AML-193 (cell line): ENCODE measurements at regions not wholly inside any gene's neighbourhood (a gene's known extent, or its start where the extent isn't known, plus 50 kb on each side); places are given as distances from the start of the nearest gene placed in this dataset.

Experiments
- DNase-seq, 2 experiments: peaks; one replicate each; lab custom pipeline; 2025; lab: John Stamatoyannopoulos, UW

DNA sequence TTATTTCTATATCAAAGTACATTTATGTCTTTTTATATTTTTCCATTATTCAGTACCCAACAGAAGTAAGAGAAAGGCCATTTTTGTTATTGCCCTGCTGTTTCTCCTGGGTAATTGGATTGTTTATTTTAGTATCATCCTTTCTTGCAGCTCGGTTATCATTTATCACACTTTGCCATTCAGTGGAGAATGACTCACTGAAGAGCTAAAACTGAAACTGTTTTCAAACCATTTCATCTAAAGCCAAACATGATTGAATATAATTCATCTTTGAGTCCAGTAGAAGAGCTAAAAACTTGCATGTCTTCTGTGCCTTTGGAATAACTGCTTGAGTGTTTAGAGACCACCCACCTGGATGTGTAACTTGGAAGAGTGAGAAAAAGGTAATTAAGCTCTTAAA is 139.5 kb upstream of the PRDM9 start:
- no peak for DNase-seq

DNA sequence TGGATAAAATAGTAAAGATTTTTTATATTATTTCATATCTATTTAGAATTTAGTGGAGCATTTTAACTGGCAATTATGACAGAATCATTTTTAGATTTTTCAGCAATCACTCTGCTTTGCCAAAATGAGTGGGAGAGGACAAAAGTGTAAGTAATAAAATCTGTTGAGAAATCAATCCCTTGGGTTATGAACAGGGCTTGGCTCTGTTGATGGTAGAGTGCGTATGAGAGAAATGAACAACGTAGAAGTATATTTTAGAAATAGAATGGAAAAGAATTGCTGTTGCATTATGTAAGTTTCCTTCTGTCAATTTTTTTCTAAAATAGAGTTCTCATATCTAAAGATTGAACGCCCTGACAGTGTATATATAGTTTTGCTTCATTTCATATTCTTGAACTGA is 154.1 kb upstream of the PRDM9 start:
- no peak for DNase-seq

DNA sequence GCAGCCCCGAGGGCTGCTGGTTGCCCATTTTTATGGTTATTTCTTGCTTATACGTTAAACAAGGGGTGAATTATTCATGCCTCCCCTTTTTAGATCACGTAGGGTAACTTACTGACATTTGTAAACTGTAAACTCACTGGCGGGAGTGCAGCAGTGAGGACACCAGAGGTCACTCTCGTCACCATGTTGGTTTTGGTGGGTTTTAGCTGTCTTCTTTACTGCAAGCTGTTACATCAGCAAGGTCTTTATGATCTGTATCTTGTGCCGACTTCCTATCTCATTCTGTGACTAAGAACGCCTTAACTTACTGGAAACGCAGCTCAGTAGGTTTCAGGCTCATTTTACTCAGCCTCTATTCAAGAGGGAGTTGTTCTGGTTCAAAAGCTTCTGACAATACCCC is 155.0 kb upstream of the PRDM9 start:
- no peak for DNase-seq

DNA sequence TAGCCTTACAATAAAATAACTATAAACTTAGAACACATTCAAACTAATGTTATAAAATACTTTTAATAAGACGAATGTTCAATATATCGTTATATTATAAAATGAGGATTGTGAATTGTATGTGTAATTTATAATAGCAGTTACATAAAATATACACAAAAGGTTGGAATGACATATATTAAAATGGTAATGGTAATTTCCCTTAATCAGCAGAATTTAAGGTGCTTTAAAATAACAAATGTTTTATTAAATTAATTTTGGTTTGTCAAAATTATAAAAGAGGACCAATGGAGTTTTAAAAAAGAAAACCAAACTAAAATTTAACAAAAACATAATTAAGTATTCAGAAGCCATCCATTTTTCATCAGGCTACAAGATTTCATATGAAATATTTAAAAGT is 164.3 kb upstream of the PRDM9 start:
- no peak for DNase-seq

DNA sequence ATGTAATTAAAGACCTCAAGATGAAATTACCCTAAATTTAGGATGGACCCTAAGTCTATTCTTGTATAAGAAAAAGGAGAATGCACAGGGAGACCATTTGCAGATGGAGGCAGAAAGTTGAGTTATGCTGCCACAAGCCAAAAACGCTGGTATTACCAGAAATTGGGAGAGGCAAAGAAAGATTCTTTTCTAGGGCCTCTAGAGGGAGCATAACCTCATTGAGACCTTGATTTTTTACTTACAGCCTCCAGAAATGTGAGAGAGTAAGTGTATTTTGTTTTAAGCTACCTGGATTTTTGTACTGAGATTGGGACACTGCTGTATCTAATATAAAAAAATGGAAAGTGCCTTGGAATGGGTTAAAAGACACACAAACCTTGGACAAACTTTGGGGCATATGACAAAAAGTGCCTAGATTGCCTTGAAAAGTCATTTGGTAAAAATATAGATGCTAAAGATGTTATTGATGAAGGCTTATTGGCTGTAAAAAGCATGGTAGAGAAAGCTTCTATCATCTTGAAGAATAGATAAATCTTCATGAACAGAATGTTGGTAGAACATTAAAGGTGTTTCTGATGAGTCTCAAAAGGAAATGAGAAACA is 174.7 kb upstream of the PRDM9 start:
- DNase-seq = peak in 1 of 2 experiments; percentile 17

DNA sequence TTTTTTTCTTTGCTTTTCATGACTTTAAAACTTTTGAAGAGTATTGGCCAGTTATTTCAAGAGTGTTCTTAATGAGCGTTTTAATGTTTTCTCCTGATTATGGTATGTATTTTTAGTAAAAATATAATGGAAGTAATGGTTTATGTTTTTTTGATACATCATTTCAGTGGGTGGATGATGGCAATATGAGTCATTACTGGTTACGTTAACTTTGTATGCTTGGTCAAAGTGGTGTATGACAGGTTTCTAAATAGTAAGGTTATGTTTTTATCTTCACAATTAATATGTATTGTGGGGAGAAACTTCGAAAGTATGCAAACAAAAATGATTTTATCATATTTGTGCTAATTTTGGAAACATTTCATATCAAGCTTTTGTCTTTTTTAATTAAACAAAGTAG is 176.7 kb upstream of the PRDM9 start:
- no peak for DNase-seq

DNA sequence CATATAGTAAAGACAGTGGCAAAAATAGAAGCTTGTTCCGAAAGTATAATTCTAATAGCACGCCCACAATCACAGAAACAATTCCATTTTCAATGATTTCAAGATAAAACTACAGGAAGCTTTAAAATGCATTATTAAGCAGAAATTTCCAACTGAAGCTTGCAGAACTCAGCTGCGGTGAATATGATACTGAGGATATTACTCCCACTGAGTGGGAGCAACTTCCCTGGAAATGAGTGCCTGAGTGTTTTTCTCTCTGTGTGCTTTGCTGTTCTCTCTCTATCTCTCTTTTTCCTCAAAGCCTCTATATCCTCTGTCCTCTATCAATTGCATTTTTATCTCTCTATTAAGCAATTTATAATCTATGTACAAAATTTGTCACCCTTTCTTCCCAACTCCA is 187.5 kb upstream of the PRDM9 start:
- no peak for DNase-seq

DNA sequence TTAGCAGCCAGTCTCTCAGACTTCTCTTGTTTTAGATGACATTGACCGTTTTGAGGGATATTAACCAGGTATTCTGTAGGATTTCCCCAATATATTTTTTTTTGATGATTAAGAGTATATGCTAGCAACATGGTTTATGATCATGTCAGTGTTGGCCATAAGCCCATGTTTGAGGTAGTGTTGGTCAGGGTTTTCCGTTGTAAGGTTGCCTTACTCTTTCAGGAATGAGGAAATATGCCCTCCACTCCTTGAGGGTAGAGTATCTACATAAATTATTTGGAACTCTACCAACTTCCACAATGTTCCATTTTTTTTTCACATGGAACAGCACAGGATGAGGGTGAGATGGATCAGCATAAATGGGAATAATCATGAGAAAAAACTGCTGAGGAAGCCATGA is 188.4 kb upstream of the PRDM9 start:
- DNase-seq = no peak

DNA sequence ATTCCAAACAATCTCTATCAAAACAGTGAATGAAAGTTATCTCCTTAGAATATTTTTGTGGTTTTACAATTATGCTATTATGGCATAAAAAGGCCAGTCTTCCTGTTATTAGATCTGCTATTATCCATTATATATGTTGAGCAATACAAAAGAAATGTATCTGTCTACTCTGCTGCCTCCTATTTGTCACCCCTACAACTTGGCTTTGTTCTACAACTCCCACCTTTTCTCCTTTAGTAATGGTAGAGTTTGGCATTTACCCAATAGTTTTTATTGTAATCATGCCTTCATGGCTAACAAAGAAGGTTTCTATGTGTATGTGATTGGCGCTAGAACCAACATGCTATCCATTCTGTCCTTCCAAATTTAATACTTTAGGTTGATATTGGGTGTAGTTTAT is 189.2 kb upstream of the PRDM9 start:
- DNase-seq = no peak

DNA sequence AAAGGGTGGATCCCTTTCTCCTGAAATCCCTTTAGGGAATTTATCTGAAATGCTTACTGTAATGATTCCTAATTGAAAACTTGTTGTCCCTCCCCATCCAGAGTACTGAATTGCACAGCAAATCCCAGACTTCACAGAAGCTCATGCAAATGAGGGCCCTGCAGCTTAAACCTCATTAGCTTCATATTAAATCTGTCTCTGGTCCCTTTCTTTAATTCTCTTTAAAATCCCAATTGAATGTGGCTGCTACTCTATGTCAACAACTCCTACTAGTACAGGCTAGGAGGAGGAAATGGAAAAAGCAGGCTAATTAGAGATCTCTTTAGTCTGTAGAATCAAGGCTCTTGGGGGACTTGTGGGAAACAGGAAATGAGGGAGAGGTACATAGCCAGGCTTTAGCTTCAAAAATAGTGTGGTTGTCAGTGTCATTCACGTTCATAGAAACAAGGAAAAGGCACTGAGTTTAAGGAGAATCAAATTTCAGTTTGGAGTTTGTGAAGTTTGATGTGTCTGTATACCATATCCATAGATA is 191.3 kb upstream of the PRDM9 start:
- DNase-seq = no peak

DNA sequence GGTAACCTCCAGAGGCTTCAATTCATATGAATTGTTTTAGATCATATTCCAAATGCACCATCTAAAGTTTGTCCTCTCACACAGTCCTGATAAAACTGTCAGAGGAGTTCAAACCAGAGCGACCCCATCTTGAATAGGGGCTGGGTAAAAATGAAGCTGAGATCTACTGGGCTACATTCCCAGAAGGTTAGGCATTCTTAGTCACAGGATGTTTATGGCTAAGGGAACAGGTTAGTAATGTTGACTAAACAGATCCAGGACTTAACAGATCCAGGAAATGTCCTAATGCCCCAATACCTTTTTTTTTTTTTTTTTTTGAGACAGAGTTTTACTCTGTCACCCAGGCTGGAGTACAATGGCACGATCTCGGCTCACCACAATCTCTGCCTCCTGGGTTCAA is 192.6 kb upstream of the PRDM9 start:
- DNase-seq = no peak

DNA sequence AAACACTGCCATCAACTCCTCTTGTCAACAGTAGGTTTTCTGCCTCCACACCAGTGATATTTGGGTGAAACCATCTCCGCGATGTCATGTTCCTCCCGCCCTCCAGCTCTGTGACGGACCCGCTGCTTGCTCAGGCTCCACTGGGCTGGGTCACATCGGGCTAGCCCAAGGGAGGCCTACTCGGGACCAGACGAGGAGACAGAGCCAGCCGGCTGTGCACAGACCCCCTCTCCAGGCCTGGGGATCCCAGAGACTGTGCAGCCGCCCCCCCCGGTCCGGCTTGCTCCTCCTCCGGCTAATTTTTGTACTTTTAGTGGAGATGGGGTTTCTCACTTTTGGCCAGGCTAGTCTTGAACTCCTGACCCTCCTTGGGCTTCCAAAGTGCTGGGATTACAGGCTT is 202.4 kb upstream of the PRDM9 start:
- DNase-seq = no peak

DNA sequence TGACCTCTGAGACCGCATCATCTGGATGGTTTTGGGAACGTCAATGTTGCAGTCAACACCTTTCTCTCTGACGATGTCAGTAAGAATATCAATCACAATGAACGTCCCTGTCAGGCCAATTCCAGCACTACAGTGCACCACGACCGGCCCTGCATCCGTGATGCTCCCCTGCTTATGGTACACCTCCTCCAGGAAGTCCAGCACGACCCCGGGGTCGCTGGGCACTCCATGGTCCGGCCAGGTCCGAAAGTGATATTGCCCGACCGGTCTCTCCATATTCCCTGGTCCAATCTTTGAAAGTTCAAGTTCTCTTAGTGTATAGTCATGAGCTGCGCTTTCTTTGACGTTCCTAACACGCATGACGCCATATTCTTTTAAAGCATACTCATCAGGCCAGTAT is 203.6 kb upstream of the PRDM9 start:
- no peak for DNase-seq

DNA sequence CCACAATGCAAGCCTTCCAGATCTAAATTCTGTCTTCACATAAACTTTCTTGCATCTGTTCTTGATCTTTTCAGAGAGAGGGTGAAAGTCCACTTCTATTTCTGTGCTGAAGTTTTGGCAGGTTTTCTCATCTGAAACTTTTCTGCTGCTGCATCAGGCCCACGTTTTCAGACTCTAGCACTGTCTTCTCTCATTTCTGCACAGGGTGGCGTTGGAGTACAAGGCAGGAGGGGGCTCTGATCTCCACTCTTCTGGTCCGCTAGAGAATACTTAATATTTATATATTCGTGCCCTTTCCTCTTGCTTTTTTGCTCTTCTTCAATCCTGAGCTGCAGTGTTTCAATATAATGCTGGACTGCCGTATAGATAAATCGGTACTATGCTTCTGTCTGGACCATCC is 204.0 kb upstream of the PRDM9 start:
- DNase-seq = no peak

DNA sequence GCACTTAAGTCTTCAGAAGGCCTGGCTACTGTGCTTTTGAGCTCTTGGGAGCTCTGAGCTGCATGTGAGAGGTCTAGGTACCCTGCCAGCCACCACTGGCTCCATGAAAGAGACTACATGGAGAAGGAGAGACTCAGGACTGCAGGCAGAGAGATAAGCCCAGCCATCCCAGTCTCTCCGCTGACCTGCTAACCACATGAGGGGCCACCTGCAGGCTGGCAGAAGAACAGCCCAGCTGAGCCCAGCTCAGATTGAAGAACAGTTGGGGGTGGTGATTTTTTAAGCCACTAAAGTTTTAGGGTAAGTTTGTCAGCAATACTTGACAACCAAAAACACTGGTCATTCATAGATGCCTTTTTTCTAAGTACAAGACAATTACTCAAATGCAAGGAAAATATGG is 205.0 kb upstream of the PRDM9 start:
- DNase-seq = no peak

DNA sequence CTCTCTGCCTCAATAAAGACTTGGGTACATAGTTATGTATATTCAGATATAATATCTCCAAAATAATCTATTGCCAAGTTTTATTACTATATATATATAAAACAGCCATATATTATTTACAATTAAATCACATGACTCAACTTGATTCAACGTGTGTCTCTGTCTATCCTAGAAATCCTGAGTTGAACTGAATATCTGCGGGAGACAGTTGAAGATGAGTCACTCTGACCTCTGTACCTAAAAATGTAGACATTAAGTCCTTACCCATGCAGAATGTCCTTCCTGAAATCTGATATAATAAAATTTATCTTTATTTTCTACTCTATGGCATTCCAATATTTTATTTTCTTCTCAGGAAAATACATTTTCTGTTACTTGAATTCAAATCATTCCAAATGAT is 218.2 kb upstream of the PRDM9 start:
- DNase-seq = no peak

DNA sequence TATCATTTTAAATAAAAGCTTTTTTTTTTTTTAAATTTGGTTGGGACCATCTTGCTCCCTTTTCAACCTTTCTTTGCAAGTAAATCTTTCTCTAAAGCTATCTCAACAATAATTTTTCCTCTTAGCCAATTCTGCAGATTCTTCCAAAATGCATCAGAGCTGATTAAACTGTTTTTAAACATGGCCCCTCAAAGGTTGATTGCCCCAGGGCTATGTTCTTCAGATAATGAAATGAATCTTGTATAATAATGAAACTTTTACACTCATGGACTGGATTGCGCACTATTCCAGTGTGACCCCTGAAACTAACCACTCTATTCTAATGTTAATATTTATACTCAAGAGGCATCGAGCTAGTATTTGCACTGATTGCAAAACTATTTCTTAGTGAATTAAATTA is 222.8 kb upstream of the PRDM9 start:
- no peak for DNase-seq

DNA sequence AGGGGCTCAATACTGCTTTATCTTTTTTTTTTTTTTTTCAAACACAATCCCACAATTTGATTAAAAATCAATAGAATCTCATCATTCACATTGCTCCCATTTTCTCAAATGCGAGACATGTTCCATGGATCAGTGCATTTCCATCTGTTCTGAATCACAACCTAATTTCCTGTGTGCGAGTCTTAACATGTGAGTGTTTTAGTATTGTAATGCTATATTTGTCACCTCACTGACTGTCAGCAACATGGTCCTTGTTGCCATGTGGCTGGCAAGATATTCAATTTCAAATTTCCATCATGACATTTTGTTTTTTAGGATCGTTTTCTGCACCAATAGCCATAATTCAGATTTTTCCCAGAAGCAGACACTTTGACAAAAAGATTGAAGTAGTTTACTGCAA is 233.2 kb upstream of the PRDM9 start:
- no peak for DNase-seq

DNA sequence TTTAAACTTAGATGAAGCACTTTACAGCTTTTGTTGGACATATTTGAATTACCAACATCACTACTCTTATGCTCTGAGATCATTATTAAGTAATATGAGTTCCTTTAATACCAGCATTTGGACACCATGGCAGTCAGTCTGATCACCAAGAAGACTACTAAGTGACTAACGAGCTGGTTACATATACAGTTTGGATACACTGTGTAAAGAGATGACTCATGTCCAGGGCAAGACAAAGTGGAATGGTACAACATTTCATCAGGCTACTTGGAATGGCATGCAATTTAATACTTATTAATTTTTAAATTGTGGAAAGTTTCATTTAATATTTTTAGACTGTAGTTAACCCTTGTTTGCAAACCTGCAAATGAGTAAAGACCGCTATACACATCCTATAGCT is 237.4 kb upstream of the PRDM9 start:
- no peak for DNase-seq

DNA sequence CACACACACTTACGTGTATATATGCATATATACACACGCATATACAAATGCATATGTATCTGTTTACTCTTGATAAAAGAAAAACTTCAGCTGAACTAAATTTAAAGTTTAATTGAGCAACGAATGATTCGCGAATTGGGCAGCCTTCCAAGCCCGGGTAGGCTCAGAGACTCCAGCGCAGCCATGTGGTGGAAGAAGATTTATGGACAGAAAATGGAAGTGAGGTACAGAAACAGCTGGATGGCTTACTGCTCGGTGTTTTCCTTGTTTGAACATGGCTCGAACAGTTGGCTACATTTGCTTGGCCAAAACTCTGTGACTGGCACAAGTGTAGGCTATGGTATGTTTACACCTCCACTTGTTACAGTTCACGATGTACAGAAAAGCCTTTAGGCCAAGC is 239.3 kb upstream of the PRDM9 start:
- DNase-seq = no peak

DNA sequence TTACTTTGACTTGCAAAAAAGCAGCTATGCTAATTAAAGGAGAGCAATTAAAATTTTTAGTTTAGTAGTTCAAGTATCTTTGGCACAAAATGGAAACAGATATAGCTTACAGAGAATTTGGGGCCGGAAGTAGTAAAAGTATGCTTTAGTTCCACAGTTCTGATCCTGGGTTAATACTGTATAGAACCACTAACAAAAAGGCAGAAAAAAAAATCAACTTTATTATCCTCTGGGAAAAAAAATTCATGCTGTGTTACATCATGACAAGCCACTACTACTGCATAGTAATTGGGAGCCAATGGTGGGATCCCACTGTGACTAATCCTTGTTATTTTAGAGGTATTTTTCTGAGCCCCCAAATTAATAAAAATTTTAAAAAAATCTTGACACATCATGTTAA is 246.8 kb upstream of the PRDM9 start:
- DNase-seq = no peak

DNA sequence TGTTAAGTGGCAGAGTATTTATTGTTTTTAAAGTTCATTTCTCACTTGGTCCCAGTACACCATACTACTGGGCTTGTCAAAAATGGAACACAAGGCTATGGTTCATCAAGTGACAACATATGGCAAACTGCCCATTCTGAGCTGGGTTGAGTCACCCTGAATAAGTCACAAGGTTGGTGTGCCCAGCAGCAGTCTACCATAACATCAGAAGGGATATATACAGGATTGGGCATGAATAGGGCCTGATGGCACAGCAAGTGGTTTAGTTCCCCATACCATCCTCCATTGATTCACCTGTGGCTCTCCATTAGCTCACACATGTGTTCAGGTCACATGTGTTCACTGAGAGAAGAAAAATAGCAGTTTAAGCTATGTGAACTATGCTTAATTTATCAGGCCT is 249.8 kb upstream of the PRDM9 start:
- no peak for DNase-seq

DNA sequence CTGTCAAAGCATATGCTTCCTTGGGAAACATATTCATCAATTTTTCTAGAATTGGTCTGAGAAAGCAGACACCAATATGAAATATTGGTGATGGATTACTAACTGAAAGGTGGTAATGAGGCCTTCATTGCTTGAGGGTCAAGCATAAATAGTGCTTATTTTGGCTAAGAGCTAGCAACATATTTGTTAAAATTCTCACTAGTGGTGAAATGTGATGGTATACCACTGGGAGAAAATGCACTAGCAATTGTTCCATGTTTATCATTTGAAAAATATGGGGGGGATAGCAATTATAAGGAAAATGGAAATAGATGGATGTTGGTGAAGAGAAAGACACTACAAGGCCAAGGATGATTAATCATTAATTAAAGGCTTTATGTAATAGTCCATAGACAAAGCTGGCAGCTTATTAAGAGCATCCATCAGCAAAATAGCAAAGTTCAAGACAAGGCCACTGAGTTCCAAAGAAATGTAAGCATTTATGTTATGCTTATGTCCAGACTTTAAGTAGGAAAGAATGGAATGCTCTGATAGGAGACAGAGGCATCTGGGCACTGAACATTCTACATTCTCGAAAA is 253.7 kb upstream of the PRDM9 start:
- DNase-seq = no peak

DNA sequence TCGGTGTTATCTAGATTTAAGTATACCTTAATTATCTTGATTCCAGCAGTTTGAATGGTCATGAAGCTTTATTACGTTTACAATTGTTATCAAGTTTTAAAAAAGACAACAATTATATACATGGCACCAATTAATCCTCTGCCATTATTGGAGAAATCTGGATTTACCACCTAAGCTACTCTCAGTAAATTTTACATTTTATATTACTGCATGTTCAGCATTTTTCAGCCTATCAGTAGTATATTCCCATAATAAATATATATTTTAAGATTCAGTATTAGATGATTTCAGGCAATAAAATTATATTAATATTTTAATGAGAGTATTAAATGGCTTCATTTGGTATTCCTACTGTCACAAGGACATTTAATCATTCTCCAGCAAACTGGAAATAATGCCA is 264.5 kb upstream of the PRDM9 start:
- no peak for DNase-seq
